CD14-positive monocyte (primary cell): ENCODE measurements at regions not wholly inside any gene's neighbourhood (a gene's known extent, or its start where the extent isn't known, plus 50 kb on each side); places are given as distances from the start of the nearest gene placed in this dataset.

Experiments used
- DNase-seq, 3 donors: peaks; one replicate each; pipeline ENCODE4 v3.0.0-alpha.2; 2011 to 2022
- H2AFZ ChIP-seq: 2 replicates; pipeline ENCODE4 v1.6.0; 2012; ENCODE audit warnings: mild to moderate bottlenecking, low read depth, low read length, inconsistent platforms; ENCODE audit not compliant: insufficient read depth, poor library complexity, severe bottlenecking
- H3K27ac ChIP-seq, 2 donors: 1 replicate in 1 of 2; 2 replicates in 1 of 2; pipeline ENCODE4 v1.5.1; 2012 to 2013; ENCODE audit warnings: low read length in 2 of 2, control low read depth in 1 of 2, inconsistent platforms in 1 of 2, low read depth in 1 of 2, mild to moderate bottlenecking in 1 of 2
- H3K27me3 ChIP-seq, 2 donors: one replicate each; pipeline versions ENCODE4 v1.6.0 to v1.6.1; 2011 to 2013; ENCODE audit warnings: low read length in 2 of 2; ENCODE audit not compliant: control insufficient read depth in 2 of 2, insufficient read depth in 2 of 2
- H3K36me3 ChIP-seq, 2 donors: replicated peaks in 1 of 2; 1 replicate in 1 of 2; 2 replicates in 1 of 2; pipeline versions ENCODE4 v1.5.1 to v1.6.1; 2012 to 2013; ENCODE audit warnings: low read length in 2 of 2, control low read depth in 1 of 2, inconsistent platforms in 1 of 2, mild to moderate bottlenecking in 1 of 2; ENCODE audit not compliant: insufficient read depth in 2 of 2, control insufficient read depth in 1 of 2
- H3K4me1 ChIP-seq, 2 donors: 1 replicate in 1 of 2; 2 replicates in 1 of 2; pipeline versions ENCODE4 v1.5.1 to v1.6.1; 2012 to 2013; ENCODE audit warnings: low read length in 2 of 2, control low read depth in 1 of 2, inconsistent platforms in 1 of 2, mild to moderate bottlenecking in 1 of 2, moderate library complexity in 1 of 2; ENCODE audit not compliant: insufficient read depth in 2 of 2, control insufficient read depth in 1 of 2
- H3K4me2 ChIP-seq: replicated peaks from 2 replicates; pipeline ENCODE3; 2012; ENCODE audit warnings: low read length, moderate library complexity, mild to moderate bottlenecking; ENCODE audit not compliant: poor library complexity, severe bottlenecking; ENCODE audit errors: extremely low read depth
- H3K4me3 ChIP-seq, 3 experiments: fragments of 200-600 bp in 1 of 3; sonication (generic) in 1 of 3; replicated peaks in 1 of 3; 1 replicate in 2 of 3; 2 replicates in 1 of 3; pipeline ENCODE4 v1.5.1; 2011 to 2013; ENCODE audit warnings: low read length in 3 of 3, mild to moderate bottlenecking in 3 of 3, control low read depth in 2 of 3, low read depth in 2 of 3, inconsistent platforms in 1 of 3, moderate library complexity in 1 of 3
- H3K79me2 ChIP-seq: 2 replicates; pipeline ENCODE4 v1.6.0; 2012; ENCODE audit warnings: mild to moderate bottlenecking, control low read depth, inconsistent platforms, low read length, moderate library complexity; ENCODE audit not compliant: insufficient read depth
- H3K9ac ChIP-seq: 2 replicates; pipeline ENCODE4 v1.6.0; 2017; ENCODE audit warnings: low read length, mild to moderate bottlenecking; ENCODE audit not compliant: insufficient read depth, poor library complexity, severe bottlenecking
- H3K9me3 ChIP-seq, 2 donors: replicated peaks in 1 of 2; 1 replicate in 1 of 2; 2 replicates in 1 of 2; pipeline versions ENCODE4 v1.5.1 to v1.6.1; 2012 to 2013; ENCODE audit warnings: low read length in 2 of 2, control low read depth in 1 of 2; ENCODE audit not compliant: control insufficient read depth in 1 of 2, insufficient read depth in 1 of 2
- H4K20me1 ChIP-seq: 2 replicates; pipeline ENCODE4 v1.6.0; 2012; ENCODE audit warnings: mild to moderate bottlenecking, low read length, control low read depth, moderate library complexity; ENCODE audit not compliant: insufficient read depth
- H3K27ac Mint-ChIP-seq, 7 donors: one replicate each; pipeline ENCODE4 v1.8.0; 2020; ENCODE audit warnings: mild to moderate bottlenecking in 7 of 7, mixed read lengths in 7 of 7, moderate library complexity in 6 of 7, inconsistent platforms in 2 of 7
- H3K27me3 Mint-ChIP-seq, 3 donors: one replicate each; pipeline ENCODE4 v1.8.0; 2021 to 2022; ENCODE audit warnings: low read depth in 3 of 3, mild to moderate bottlenecking in 3 of 3, mixed read lengths in 3 of 3, moderate library complexity in 3 of 3, inconsistent platforms in 1 of 3
- H3K36me3 Mint-ChIP-seq, 2 donors: one replicate each; pipeline ENCODE4 v1.8.0; 2020; ENCODE audit warnings: mixed read lengths in 2 of 2, inconsistent platforms in 1 of 2, mild to moderate bottlenecking in 1 of 2
- H3K4me1 Mint-ChIP-seq: one replicate; pipeline ENCODE4 v1.8.0; 2020; ENCODE audit warnings: mild to moderate bottlenecking, mixed read lengths
- H3K4me3 Mint-ChIP-seq, 2 donors: one replicate each; pipeline ENCODE4 v1.8.0; 2020; ENCODE audit warnings: mild to moderate bottlenecking in 2 of 2, mixed read lengths in 2 of 2, moderate library complexity in 1 of 2
- H3K9me3 Mint-ChIP-seq, 7 donors: one replicate each; pipeline ENCODE4 v1.8.0; 2020 to 2022; ENCODE audit warnings: mixed read lengths in 7 of 7, mild to moderate bottlenecking in 6 of 7, moderate library complexity in 6 of 7, inconsistent platforms in 2 of 7
- WGBS: methylation state at CpG from one replicate; pipeline ENCODE4 v1.1.5; 2013; ENCODE audit warnings: missing lambda C conversion rate; ENCODE audit not compliant: insufficient coverage; 5-methylcytosine and 5-hydroxymethylcytosine counted together
- intact Hi-C, 2 donors: fragments of 100-400 bp; cut with micrococcal nuclease; formaldehyde crosslinking; loops; one replicate each; pipeline versions ENCODE4 v1.15.0 to v1.15.1; 2023
- TF ChIP-seq, protein P1 (sequence below): fragments of 200-600 bp; IDR thresholded peaks from one replicate; pipeline ENCODE4 v1.8.0; 2022; ENCODE audit warnings: antibody characterized with exemption, mild to moderate bottlenecking

DNA sequence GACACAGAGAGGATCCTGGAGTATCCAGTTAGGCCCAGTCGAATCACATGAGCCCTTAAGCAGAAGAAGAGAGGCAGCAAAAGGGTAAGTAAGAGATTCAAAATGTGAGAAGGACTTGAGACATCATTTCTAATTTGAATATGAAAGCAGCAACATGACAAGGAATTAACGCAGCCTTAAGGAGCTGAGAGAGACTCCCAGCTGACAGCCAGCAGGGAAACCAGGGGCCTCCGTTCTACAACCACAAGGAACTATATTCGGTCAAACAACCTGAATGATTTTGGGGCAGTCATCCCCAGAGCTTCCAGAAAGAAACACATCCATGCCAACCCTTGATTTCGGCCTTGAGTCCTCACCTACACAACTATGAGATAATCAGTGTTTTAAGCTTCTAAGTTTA is 189.7 kb upstream of the MTNR1B start:
- TF ChIP-seq, protein P1, sequence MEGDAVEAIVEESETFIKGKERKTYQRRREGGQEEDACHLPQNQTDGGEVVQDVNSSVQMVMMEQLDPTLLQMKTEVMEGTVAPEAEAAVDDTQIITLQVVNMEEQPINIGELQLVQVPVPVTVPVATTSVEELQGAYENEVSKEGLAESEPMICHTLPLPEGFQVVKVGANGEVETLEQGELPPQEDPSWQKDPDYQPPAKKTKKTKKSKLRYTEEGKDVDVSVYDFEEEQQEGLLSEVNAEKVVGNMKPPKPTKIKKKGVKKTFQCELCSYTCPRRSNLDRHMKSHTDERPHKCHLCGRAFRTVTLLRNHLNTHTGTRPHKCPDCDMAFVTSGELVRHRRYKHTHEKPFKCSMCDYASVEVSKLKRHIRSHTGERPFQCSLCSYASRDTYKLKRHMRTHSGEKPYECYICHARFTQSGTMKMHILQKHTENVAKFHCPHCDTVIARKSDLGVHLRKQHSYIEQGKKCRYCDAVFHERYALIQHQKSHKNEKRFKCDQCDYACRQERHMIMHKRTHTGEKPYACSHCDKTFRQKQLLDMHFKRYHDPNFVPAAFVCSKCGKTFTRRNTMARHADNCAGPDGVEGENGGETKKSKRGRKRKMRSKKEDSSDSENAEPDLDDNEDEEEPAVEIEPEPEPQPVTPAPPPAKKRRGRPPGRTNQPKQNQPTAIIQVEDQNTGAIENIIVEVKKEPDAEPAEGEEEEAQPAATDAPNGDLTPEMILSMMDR, result no peak
- intact Hi-C loops, result no loop called here
- Histone ChIP-seq H3K4me3 (no peak overlapping the region), H3K79me2 (no peaks in the 10 kb centered on the region), H3K4me2 (no peak overlapping the region), H3K4me1 (no peaks in the 10 kb centered on the region), H3K36me3 (no peaks in the 10 kb centered on the region), H4K20me1 (no peaks in the 10 kb centered on the region), H3K9ac (no peak overlapping the region), H3K27ac (no peak overlapping the region), H3K9me3 (no peaks in the 10 kb centered on the region), H2AFZ (no peak overlapping the region), H3K27me3 (no peaks in the 10 kb centered on the region)
- Mint-ChIP-seq H3K36me3 (no peaks in the 10 kb centered on the region), H3K9me3 (peaks cover 0 to 6% (median 0%) of the 10 kb centered on the region in 7 donors), H3K4me3 (no peak overlapping the region), H3K4me1 (no peaks in the 10 kb centered on the region), H3K27me3 (peaks cover 0 to 2% (median 0%) of the 10 kb centered on the region in 3 donors), H3K27ac (no peak overlapping the region)
- 89% methylated on average over 1 of the region's 5 CpGs for WGBS
- DNase-seq, result no peak

DNA sequence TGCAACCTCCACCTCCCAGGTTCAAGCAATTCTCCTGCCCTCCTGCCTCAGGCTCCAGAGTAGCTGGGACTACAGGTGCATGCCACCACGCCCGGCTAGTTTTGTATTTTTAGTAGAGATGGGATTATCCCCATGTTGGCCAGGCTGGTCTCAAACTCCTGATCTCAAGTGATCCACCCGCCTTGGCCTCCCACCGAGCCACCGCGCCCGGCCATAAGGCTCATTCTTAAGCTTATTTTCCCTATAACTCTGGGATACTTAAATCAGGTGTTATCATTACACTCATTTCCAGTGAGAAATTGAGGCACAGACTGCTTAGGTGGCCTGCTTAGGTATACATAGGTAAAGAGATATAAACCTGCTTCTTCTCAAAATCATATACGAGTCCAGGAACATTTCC is 188.3 kb upstream of the MTNR1B start:
- Mint-ChIP-seq H3K36me3 (no peaks in the 10 kb centered on the region), H3K4me3 (no peak overlapping the region), H3K27me3 (peaks cover 0 to 2% (median 0%) of the 10 kb centered on the region in 3 donors), H3K9me3 (peaks cover 0 to 6% (median 0%) of the 10 kb centered on the region in 7 donors), H3K27ac (no peak overlapping the region), H3K4me1 (no peaks in the 10 kb centered on the region)
- no peak overlapping the region for H3K4me3 ChIP-seq
- no peaks in the 10 kb centered on the region for H3K79me2 ChIP-seq
- no peaks in the 10 kb centered on the region for H3K27me3 ChIP-seq
- H4K20me1 ChIP-seq, result no peaks in the 10 kb centered on the region
- WGBS, result 100% methylated on average over 1 of the region's 8 CpGs
- no peak overlapping the region for H3K4me2 ChIP-seq
- no peaks in the 10 kb centered on the region for H3K36me3 ChIP-seq
- DNase-seq, result no peak
- no peak overlapping the region for H3K9ac ChIP-seq
- no peaks in the 10 kb centered on the region for H3K4me1 ChIP-seq
- no peak overlapping the region for H2AFZ ChIP-seq
- TF ChIP-seq, protein P1, result no peak
- intact Hi-C loops, result no loop called here
- H3K27ac ChIP-seq, result no peak overlapping the region
- no peaks in the 10 kb centered on the region for H3K9me3 ChIP-seq
